ENCODE measurements at regions not wholly inside any gene's neighbourhood (a gene's known extent, or its start where the extent isn't known, plus 50 kb on each side); places are given as distances from the start of the nearest gene placed in this dataset.

GRCh38 chr12:97387844-97388243 lies 74.8 kb upstream of the RMST start:
- Mint-ChIP-seq H3K4me1 (no peaks in the 10 kb centered on the region), H3K27ac (no peak overlapping the region), H3K4me3 (no peak overlapping the region), H3K9me3 (ENCODE audit: insufficient read depth) (no peaks in the 10 kb centered on the region), H3K27me3 (peaks cover 10% of the 10 kb centered on the region)
- Histone ChIP-seq H2AFZ (ENCODE audit: insufficient read depth, low read depth, low read length, poor library complexity, severe bottlenecking) (no peak overlapping the region), H3K4me2 (replicated peaks; ENCODE audit: low read depth, low read length, poor library complexity, severe bottlenecking) (no peak overlapping the region), H3K36me3 (replicated peaks in 1 of 2; ENCODE audit: control extremely low read depth in 1 of 2, control insufficient read depth in 1 of 2, extremely low read depth in 1 of 2, insufficient read depth in 2 of 2, low read length in 1 of 2) (no peaks in the 10 kb centered on the region), H3K9ac (ENCODE audit: low read length) (no peak overlapping the region), H4K20me1 (ENCODE audit: control insufficient read depth, insufficient read depth, low read length, poor library complexity, severe bottlenecking) (no peaks in the 10 kb centered on the region), H3K9me3 (ENCODE audit: control extremely low read depth in 1 of 3, control insufficient read depth in 2 of 3, insufficient read depth in 1 of 3, low read length in 2 of 3) (no peaks in the 10 kb centered on the region), H3K27me3 (replicated peaks in 1 of 4; ENCODE audit: control extremely low read depth in 1 of 4, control insufficient read depth in 3 of 4, insufficient read depth in 4 of 4, low read length in 3 of 4) (no peaks in the 10 kb centered on the region), H3K27ac (ENCODE audit: low read length in 2 of 2) (no peak overlapping the region), H3K79me2 (ENCODE audit: control insufficient read depth, insufficient read depth, low read length) (no peaks in the 10 kb centered on the region), H3K4me1 (ENCODE audit: control insufficient read depth in 2 of 2, insufficient read depth in 2 of 2, low read length in 2 of 2) (no peaks in the 10 kb centered on the region), H3K4me3 (ENCODE audit: control extremely low read depth in 1 of 5, extremely low read depth in 1 of 5, insufficient read depth in 1 of 5, low read depth in 2 of 5, low read length in 4 of 5) (no peak overlapping the region)
- no peak for TF ChIP-seq CTCF (IDR thresholded peaks at IDR 0.05)
- TF ChIP-seq EZH2 (IDR thresholded peaks at IDR 0.05; ENCODE audit: borderline replicate concordance, insufficient read depth, low read depth, low read length, poor library complexity, severe bottlenecking): no peak
- no CpG with 5 or more reads among the region's 2 CpGs for WGBS (ENCODE audit: insufficient coverage)
- DNase-seq: no peak
- CTCF ChIA-PET: no interaction called here
- intact Hi-C loops (cut with micrococcal nuclease): no loop called here
- POLR2A ChIA-PET: no interaction called here
- ATAC-seq (ENCODE audit: low read depth): no peak

GRCh38 chr12:97394657-97395056 lies 67.9 kb upstream of the RMST start:
- 86% methylated on average over 2 of the region's 3 CpGs for WGBS (ENCODE audit: insufficient coverage)
- no peak for TF ChIP-seq CTCF (IDR thresholded peaks at IDR 0.05)
- no peak for TF ChIP-seq EZH2 (IDR thresholded peaks at IDR 0.05; ENCODE audit: borderline replicate concordance, insufficient read depth, low read depth, low read length, poor library complexity, severe bottlenecking)
- Histone ChIP-seq H3K79me2 (ENCODE audit: control insufficient read depth, insufficient read depth, low read length) (no peaks in the 10 kb centered on the region), H3K4me2 (replicated peaks; ENCODE audit: low read depth, low read length, poor library complexity, severe bottlenecking) (no peak overlapping the region), H3K9ac (ENCODE audit: low read length) (no peak overlapping the region), H3K36me3 (replicated peaks in 1 of 2; ENCODE audit: control extremely low read depth in 1 of 2, control insufficient read depth in 1 of 2, extremely low read depth in 1 of 2, insufficient read depth in 2 of 2, low read length in 1 of 2) (no peaks in the 10 kb centered on the region), H3K4me1 (ENCODE audit: control insufficient read depth in 2 of 2, insufficient read depth in 2 of 2, low read length in 2 of 2) (no peaks in the 10 kb centered on the region), H3K9me3 (ENCODE audit: control extremely low read depth in 1 of 3, control insufficient read depth in 2 of 3, insufficient read depth in 1 of 3, low read length in 2 of 3) (no peaks in the 10 kb centered on the region), H2AFZ (ENCODE audit: insufficient read depth, low read depth, low read length, poor library complexity, severe bottlenecking) (no peak overlapping the region), H3K4me3 (ENCODE audit: control extremely low read depth in 1 of 5, extremely low read depth in 1 of 5, insufficient read depth in 1 of 5, low read depth in 2 of 5, low read length in 4 of 5) (no peak overlapping the region), H4K20me1 (ENCODE audit: control insufficient read depth, insufficient read depth, low read length, poor library complexity, severe bottlenecking) (no peaks in the 10 kb centered on the region), H3K27me3 (replicated peaks in 1 of 4; ENCODE audit: control extremely low read depth in 1 of 4, control insufficient read depth in 3 of 4, insufficient read depth in 4 of 4, low read length in 3 of 4) (no peaks in the 10 kb centered on the region), H3K27ac (ENCODE audit: low read length in 2 of 2) (no peak overlapping the region)
- Mint-ChIP-seq H3K4me1 (no peaks in the 10 kb centered on the region), H3K27ac (no peak overlapping the region), H3K9me3 (ENCODE audit: insufficient read depth) (no peaks in the 10 kb centered on the region), H3K27me3 (peaks cover 20% of the 10 kb centered on the region), H3K4me3 (no peak overlapping the region)
- POLR2A ChIA-PET: interaction anchor here (0.5 kb wide), 1 partner anchor 13 kb away, joined by 8 read pairs; no protein-coding TSS in a partner anchor
- intact Hi-C loops (cut with micrococcal nuclease): no loop called here
- CTCF ChIA-PET: no interaction called here
- ATAC-seq (ENCODE audit: low read depth) (no peak), DNase-seq (no peak)

All from B cell (primary cell).